ENCODE measurements at regions not wholly inside any gene's neighbourhood (a gene's known extent, or its start where the extent isn't known, plus 50 kb on each side); places are given as distances from the start of the nearest gene placed in this dataset.

- DNase-seq (no peak), FAIRE-seq (no peak)
Measured at GRCh38 chr2:21469564-21469963, 345.8 kb downstream of the TDRD15 start.

DNA sequence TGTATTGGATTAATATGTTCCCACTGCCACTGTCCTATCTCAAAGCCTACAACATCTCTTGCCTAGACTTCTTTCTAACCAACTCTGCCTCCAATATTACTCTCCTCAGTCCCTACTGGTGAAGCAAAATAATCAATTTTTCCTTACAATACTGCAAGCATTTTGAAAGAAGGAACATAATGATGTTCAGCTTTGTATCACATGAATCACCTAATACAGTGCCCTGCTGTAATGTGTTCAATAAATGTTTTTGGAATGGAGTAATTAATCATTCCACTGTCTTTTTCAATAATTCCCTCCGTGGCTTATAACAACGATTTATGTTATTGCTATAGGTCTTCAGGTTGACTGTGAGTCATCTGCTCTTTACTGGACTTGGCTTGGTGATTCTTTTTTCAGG lies 356.4 kb downstream of the TDRD15 start:
- Histone ChIP-seq H3K4me1 (no peaks in the 10 kb centered on the region), H3K27ac (no peak overlapping the region), H3K27me3 (no peaks in the 10 kb centered on the region), H3K4me3 (no peak overlapping the region), H3K36me3 (no peaks in the 10 kb centered on the region), H3K9me3 (no peaks in the 10 kb centered on the region)
- DNase-seq (no peak), ATAC-seq (no peak), FAIRE-seq (no peak)
- intact Hi-C loops (cut with DNase I): no loop called here
- 38 to 52% methylated on average over 2 of the region's 2 CpGs for WGBS, 2 donors
- TF ChIP-seq, protein P1, sequence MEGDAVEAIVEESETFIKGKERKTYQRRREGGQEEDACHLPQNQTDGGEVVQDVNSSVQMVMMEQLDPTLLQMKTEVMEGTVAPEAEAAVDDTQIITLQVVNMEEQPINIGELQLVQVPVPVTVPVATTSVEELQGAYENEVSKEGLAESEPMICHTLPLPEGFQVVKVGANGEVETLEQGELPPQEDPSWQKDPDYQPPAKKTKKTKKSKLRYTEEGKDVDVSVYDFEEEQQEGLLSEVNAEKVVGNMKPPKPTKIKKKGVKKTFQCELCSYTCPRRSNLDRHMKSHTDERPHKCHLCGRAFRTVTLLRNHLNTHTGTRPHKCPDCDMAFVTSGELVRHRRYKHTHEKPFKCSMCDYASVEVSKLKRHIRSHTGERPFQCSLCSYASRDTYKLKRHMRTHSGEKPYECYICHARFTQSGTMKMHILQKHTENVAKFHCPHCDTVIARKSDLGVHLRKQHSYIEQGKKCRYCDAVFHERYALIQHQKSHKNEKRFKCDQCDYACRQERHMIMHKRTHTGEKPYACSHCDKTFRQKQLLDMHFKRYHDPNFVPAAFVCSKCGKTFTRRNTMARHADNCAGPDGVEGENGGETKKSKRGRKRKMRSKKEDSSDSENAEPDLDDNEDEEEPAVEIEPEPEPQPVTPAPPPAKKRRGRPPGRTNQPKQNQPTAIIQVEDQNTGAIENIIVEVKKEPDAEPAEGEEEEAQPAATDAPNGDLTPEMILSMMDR (IDR thresholded peaks at IDR 0.05): no peak

More at GRCh38 chr2:21469564-21469963, 345.8 kb downstream of the TDRD15 start:
- no peaks in the 10 kb centered on the region for H3K36me3 ChIP-seq
- no peaks in the 10 kb centered on the region for H3K27me3 ChIP-seq
- no peak overlapping the region for H3K27ac ChIP-seq
- intact Hi-C loops (cut with DNase I): no loop called here
- no peak for ATAC-seq
- H3K4me3 ChIP-seq: no peak overlapping the region
- 47 to 59% methylated on average over 4 of the region's 4 CpGs for WGBS, 2 donors
- H3K4me1 ChIP-seq: no peaks in the 10 kb centered on the region
- H3K9me3 ChIP-seq: no peaks in the 10 kb centered on the region
- TF ChIP-seq, protein P1 (IDR thresholded peaks at IDR 0.05): no peak

DNA sequence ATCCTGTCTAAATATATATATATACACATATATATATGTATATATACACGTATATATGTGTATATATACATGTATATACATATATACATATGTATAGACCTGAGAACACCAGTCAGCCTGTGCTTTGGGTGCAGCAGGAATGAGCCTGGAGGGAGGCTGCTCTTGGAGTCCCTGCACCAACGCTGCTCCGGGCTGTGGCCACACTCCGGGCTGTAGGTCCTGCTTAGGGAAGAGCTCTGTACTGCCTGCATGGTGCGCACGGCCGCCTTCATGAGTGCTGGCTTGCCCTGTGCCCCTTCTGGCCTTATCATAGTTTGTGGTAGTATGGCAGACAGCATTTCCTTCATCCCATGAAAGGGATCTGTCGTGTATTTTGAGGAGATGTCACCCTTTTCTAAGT lies 360.9 kb downstream of the TDRD15 start:
- intact Hi-C loops (cut with DNase I): no loop called here
- H3K27me3 ChIP-seq: peaks cover 0 to 4% (median 0%) of the 10 kb centered on the region in 4 donors
- no peaks in the 10 kb centered on the region for H3K9me3 ChIP-seq
- WGBS, 2 donors: 65 to 75% methylated on average over 8 of the region's 8 CpGs
- no peak overlapping the region for H3K4me3 ChIP-seq
- DNase-seq: no peak
- no peaks in the 10 kb centered on the region for H3K36me3 ChIP-seq
- no peak for FAIRE-seq
- no peak for ATAC-seq
- no peak overlapping the region for H3K27ac ChIP-seq
- H3K4me1 ChIP-seq: no peaks in the 10 kb centered on the region
- TF ChIP-seq, protein P1 (IDR thresholded peaks at IDR 0.05): no peak

- H3K27ac ChIP-seq: no peak overlapping the region
- DNase-seq (no peak), FAIRE-seq (no peak), ATAC-seq (no peak)
- intact Hi-C loops (cut with DNase I): no loop called here
- TF ChIP-seq, protein P1 (IDR thresholded peaks at IDR 0.05): no peak
- whole genome bisulfite sequencing, 2 donors: 44 to 61% methylated on average over 2 of the region's 2 CpGs
- no peaks in the 10 kb centered on the region for H3K36me3 ChIP-seq
- no peak overlapping the region for H3K4me3 ChIP-seq
- H3K4me1 ChIP-seq: no peaks in the 10 kb centered on the region
- peaks cover 0 to 4% (median 0%) of the 10 kb centered on the region in 4 donors for H3K27me3 ChIP-seq
- no peaks in the 10 kb centered on the region for H3K9me3 ChIP-seq
Measured at GRCh38 chr2:21486445-21486844, 362.7 kb downstream of the TDRD15 start.

GRCh38 chr2:21489080-21489479 lies 365.3 kb downstream of the TDRD15 start:
- H3K9me3 ChIP-seq: no peaks in the 10 kb centered on the region
- H3K36me3 ChIP-seq: no peaks in the 10 kb centered on the region
- FAIRE-seq: no peak
- no peak for DNase-seq
- TF ChIP-seq, protein P1 (IDR thresholded peaks at IDR 0.05): no peak
- no peak for ATAC-seq
- peaks cover 0 to 4% (median 0%) of the 10 kb centered on the region in 4 donors for H3K27me3 ChIP-seq
- intact Hi-C loops (cut with DNase I): no loop called here
- H3K27ac ChIP-seq: no peak overlapping the region
- H3K4me3 ChIP-seq: no peak overlapping the region
- H3K4me1 ChIP-seq: no peaks in the 10 kb centered on the region
- WGBS, 2 donors: 61 to 65% methylated on average over 3 of the region's 3 CpGs

Measured in pancreas (tissue), 10 donors.